ENCODE measurements at regions not wholly inside any gene's neighbourhood (a gene's known extent, or its start where the extent isn't known, plus 50 kb on each side); places are given as distances from the start of the nearest gene placed in this dataset.

DNA sequence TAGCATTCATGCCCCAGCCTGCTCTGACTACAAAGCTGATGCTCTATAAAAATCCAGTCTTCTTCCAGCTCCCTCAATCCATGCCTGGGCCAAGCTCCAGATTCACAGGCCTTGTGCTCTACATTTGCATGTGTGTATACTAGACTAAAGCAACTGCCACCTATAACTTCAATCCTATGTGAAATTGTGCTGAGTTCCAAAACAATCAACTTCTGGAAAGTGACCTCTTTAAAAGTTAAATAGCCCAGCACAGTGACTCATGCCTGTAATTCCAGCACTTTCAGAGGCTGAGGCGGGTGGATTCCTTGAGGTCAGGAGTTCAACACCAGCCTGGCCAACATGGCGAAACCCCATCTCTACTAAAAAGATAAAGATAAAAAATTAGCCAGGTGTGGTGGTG, 114.3 kb upstream of the ZC3H12C start:
- no peak for TF ChIP-seq MTA2 (IDR thresholded peaks at IDR 0.05; ENCODE audit: low read depth)
- TF ChIP-seq NR2C1 (IDR thresholded peaks at IDR 0.05) = no peak
- TF ChIP-seq TARDBP (IDR thresholded peaks at IDR 0.05; ENCODE audit: borderline replicate concordance) = no peak
- no peak for TF ChIP-seq HDGF (IDR thresholded peaks at IDR 0.05)
- TF ChIP-seq SUZ12 (IDR thresholded peaks at IDR 0.05; ENCODE audit: unreplicated experiment) = no peak
- TF ChIP-seq MYB (IDR thresholded peaks at IDR 0.05; ENCODE audit: borderline replicate concordance, low read depth, low read length) = no peak
- Histone ChIP-seq H4K20me1 (ENCODE audit: control insufficient read depth, insufficient read depth) (no peaks in the 10 kb centered on the region), H3K36me3 (ENCODE audit: control insufficient read depth in 2 of 2, insufficient read depth in 2 of 2, low read length in 1 of 2) (no peaks in the 10 kb centered on the region), H3K4me1 (ENCODE audit: control insufficient read depth, insufficient read depth, low read length) (peaks cover 6% of the 10 kb centered on the region), H3K79me2 (ENCODE audit: control insufficient read depth, insufficient read depth, low read length) (no peaks in the 10 kb centered on the region), H2AFZ (ENCODE audit: control insufficient read depth, low read depth, low read length) (no peak overlapping the region), H3K4me3 (no peak overlapping the region), H3K27me3 (replicated peaks in 1 of 2; ENCODE audit: control insufficient read depth in 2 of 2, insufficient read depth in 2 of 2, low read length in 1 of 2) (no peaks in the 10 kb centered on the region; a peak in 2 of 4 replicates), H3K9me3 (replicated peaks; ENCODE audit: control insufficient read depth, insufficient read depth, low read length) (peaks cover 3% of the 10 kb centered on the region; the same call in 2 of the 3 replicates), H3K27ac (ENCODE audit: control insufficient read depth, insufficient read depth) (no peak overlapping the region), H3K9ac (ENCODE audit: control insufficient read depth, insufficient read depth, low read length) (no peak overlapping the region), H3K4me2 (ENCODE audit: control insufficient read depth, insufficient read depth) (no peak overlapping the region)
- no TSS peak for BruUV-seq (replicated peaks)
- 100% methylated on average over 2 of the region's 2 CpGs for WGBS (ENCODE audit: insufficient coverage, insufficient replicate concordance, low lambda C conversion rate, missing lambda C conversion rate)
- intact Hi-C loops (cut with micrococcal nuclease; ENCODE audit: unreplicated experiment) (no loop called here), in situ Hi-C loops (cut with MboI) (no loop called here)
- RAD21 ChIA-PET (ENCODE audit: unreplicated experiment) = no interaction called here
- SMC1A ChIA-PET (ENCODE audit: uncharacterized antibody, unreplicated experiment) = interaction anchor here (1.2 to 1.7 kb wide), 3 partner anchors 8 to 48 kb away, joined by 4 to 6 read pairs (median 4); no protein-coding TSS in a partner anchor
- CTCF ChIA-PET = no interaction called here
- POLR2A ChIA-PET = interaction anchor here (0.9 kb wide), 1 partner anchor 13 kb away, joined by 4 read pairs; no protein-coding TSS in a partner anchor
- DNase-seq (ENCODE audit: low read depth, low spot score) = no peak
- ATAC-seq = no peak
- no peak for FAIRE-seq

DNA sequence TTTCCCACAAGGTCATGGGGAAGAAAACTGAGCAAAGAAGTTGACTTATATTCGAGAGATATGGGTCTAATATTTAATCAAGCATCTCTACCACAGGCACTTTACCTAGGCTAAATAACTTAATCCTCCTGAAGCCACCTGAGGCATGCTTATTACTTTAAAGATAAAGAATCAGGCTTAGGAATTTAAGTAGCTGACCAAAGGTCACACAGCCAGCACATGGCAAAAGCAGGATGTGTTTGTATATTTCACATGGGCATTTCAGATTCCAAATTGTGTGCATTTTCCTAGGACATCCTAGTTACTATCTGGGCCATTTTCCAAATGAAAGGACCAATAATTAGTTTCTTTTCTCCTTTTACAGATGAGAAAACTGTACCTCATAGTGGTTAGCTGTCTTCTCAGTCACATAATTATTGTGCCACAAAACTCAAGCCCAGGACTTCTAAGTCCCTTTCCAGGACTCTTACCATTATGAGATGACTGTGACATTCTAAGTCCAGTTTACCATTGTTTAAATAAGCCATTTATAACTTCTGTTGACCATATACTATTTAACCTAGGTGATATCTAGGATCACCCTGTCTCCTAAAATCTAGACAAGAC, 112.1 kb upstream of the ZC3H12C start:
- no peak for DNase-seq (ENCODE audit: low read depth, low spot score)
- Histone ChIP-seq H4K20me1 (ENCODE audit: control insufficient read depth, insufficient read depth) (no peaks in the 10 kb centered on the region), H3K4me1 (ENCODE audit: control insufficient read depth, insufficient read depth, low read length) (peaks cover 19% of the 10 kb centered on the region), H3K79me2 (ENCODE audit: control insufficient read depth, insufficient read depth, low read length) (no peaks in the 10 kb centered on the region), H3K9ac (ENCODE audit: control insufficient read depth, insufficient read depth, low read length) (no peak overlapping the region), H3K9me3 (replicated peaks; ENCODE audit: control insufficient read depth, insufficient read depth, low read length) (peaks cover 7% of the 10 kb centered on the region; the same call in 2 of the 3 replicates), H3K4me3 (no peak overlapping the region), H2AFZ (ENCODE audit: control insufficient read depth, low read depth, low read length) (no peak overlapping the region), H3K27me3 (replicated peaks in 1 of 2; ENCODE audit: control insufficient read depth in 2 of 2, insufficient read depth in 2 of 2, low read length in 1 of 2) (no peaks in the 10 kb centered on the region; a peak in 2 of 4 replicates), H3K4me2 (ENCODE audit: control insufficient read depth, insufficient read depth) (no peak overlapping the region), H3K36me3 (ENCODE audit: control insufficient read depth in 2 of 2, insufficient read depth in 2 of 2, low read length in 1 of 2) (no peaks in the 10 kb centered on the region), H3K27ac (ENCODE audit: control insufficient read depth, insufficient read depth) (no peak overlapping the region)
- WGBS (ENCODE audit: insufficient coverage, insufficient replicate concordance, low lambda C conversion rate, missing lambda C conversion rate) = 17% methylated on average over 1 of the region's 1 CpG
- intact Hi-C loops (cut with micrococcal nuclease; ENCODE audit: unreplicated experiment) = no loop called here
- ChIA-PET CTCF (interaction anchor here (0.8 to 1.5 kb wide), 2 partner anchors 10 to 23 kb away, joined by 3 to 4 read pairs; no protein-coding TSS in a partner anchor), POLR2A (interaction anchor here (1.3 to 6.1 kb wide), 4 partner anchors 9 to 18 kb away, joined by 3 to 64 read pairs (median 5); no protein-coding TSS in a partner anchor), RAD21 (ENCODE audit: unreplicated experiment) (interaction anchor here (1.1 to 6.2 kb wide), 3 partner anchors 9 to 34 kb away, joined by 3 to 71 read pairs (median 4); no protein-coding TSS in a partner anchor), SMC1A (ENCODE audit: uncharacterized antibody, unreplicated experiment) (interaction anchor here (1.0 to 7.4 kb wide), 5 partner anchors 9 to 47 kb away, joined by 3 to 145 read pairs (median 3); no protein-coding TSS in a partner anchor)
- BruUV-seq (replicated peaks) = no TSS peak
- no peak for FAIRE-seq
- no peak for TF ChIP-seq TBL1XR1 (IDR thresholded peaks at IDR 0.05; ENCODE audit: low read depth, low read length)
- TF ChIP-seq SREBF1 (IDR thresholded peaks at IDR 0.05; ENCODE audit: low read length) = no peak
- peak; percentile 66; the same call in 1 of the 2 replicates for TF ChIP-seq MTA2 (IDR thresholded peaks at IDR 0.05; ENCODE audit: low read depth)
- peak; percentile 39; the same call in 1 of the 2 replicates for TF ChIP-seq IKZF1 (conservative IDR thresholded peaks at IDR 0.05)
- peak; percentile 50 to 58; a peak in 2 of 4 replicates for TF ChIP-seq IKZF2 (IDR thresholded peaks at IDR 0.05)
- in situ Hi-C loops (cut with MboI) = no loop called here
- ATAC-seq = peak; percentile 16; the same call in 2 of the 3 replicates
